ENCODE measurements at regions not wholly inside any gene's neighbourhood (a gene's known extent, or its start where the extent isn't known, plus 50 kb on each side); places are given as distances from the start of the nearest gene placed in this dataset.

- TF ChIP-seq CTCF (conservative IDR thresholded peaks at IDR 0.05 in 1 of 2, IDR thresholded peaks at IDR 0.05 in 1 of 2; ENCODE audit: extremely low read depth in 1 of 2, insufficient read depth in 1 of 2, low read depth in 1 of 2, low read length in 2 of 2): no peak
- no peak for TF ChIP-seq EZH2 (IDR thresholded peaks at IDR 0.05; ENCODE audit: borderline replicate concordance, low read length)
These were observed 183.1 kb upstream of the KAZN start for GRCh38 chr1:14415396-14415795.

Data from mammary epithelial cell (primary cell).